DND-41 (cell line): ENCODE measurements at regions not wholly inside any gene's neighbourhood (a gene's known extent, or its start where the extent isn't known, plus 50 kb on each side); places are given as distances from the start of the nearest gene placed in this dataset.

Experiments used
- EZH2 ChIP-seq: IDR thresholded peaks from 3 replicates; pipeline ENCODE4 v1.6.1; 2012; ENCODE audit warnings: borderline replicate concordance, low read depth, mild to moderate bottlenecking, moderate library complexity, low read length, inconsistent platforms; ENCODE audit not compliant: severe bottlenecking
- TF ChIP-seq, protein P1 (sequence below): IDR thresholded peaks from 2 replicates; pipeline ENCODE4 v1.5.1; 2012; ENCODE audit warnings: borderline replicate concordance, low read length, moderate library complexity, mild to moderate bottlenecking; ENCODE audit not compliant: poor library complexity, severe bottlenecking; ENCODE audit errors: extremely low read depth

DNA sequence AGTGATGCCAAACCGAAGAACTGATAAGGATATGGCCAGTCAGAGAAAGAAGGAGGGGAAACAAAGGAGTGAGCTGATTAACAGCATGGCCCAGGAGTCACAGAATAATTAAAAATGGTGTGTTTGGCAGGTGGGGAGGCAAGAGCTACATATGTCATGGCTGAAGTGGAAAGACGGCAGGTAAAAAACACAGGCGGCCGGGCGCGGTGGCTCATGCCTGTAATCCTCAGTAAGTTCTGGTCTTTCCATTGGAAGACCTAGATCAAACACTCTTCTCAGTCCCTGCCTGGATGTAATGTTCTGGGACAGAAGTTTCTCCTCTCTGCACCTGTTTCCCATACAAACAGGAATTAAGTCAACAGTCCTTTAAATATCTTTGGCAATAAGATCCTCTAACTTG is 503.9 kb downstream of the STIM2 start:
- TF ChIP-seq, protein P1, sequence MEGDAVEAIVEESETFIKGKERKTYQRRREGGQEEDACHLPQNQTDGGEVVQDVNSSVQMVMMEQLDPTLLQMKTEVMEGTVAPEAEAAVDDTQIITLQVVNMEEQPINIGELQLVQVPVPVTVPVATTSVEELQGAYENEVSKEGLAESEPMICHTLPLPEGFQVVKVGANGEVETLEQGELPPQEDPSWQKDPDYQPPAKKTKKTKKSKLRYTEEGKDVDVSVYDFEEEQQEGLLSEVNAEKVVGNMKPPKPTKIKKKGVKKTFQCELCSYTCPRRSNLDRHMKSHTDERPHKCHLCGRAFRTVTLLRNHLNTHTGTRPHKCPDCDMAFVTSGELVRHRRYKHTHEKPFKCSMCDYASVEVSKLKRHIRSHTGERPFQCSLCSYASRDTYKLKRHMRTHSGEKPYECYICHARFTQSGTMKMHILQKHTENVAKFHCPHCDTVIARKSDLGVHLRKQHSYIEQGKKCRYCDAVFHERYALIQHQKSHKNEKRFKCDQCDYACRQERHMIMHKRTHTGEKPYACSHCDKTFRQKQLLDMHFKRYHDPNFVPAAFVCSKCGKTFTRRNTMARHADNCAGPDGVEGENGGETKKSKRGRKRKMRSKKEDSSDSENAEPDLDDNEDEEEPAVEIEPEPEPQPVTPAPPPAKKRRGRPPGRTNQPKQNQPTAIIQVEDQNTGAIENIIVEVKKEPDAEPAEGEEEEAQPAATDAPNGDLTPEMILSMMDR = no peak
- TF ChIP-seq EZH2 = no peak
